DOHH2 (cell line): ENCODE measurements at regions not wholly inside any gene's neighbourhood (a gene's known extent, or its start where the extent isn't known, plus 50 kb on each side); places are given as distances from the start of the nearest gene placed in this dataset.

Experiments
- H3F3A ChIP-seq: fragments of 200-600 bp; sonication (generic), shearing (Covaris generic); 2 replicates; pipeline ENCODE4 v1.6.0; 2016; ENCODE audit warnings: antibody characterized with exemption, mild to moderate bottlenecking; ENCODE audit not compliant: control insufficient read depth, insufficient read depth
- H3K27ac ChIP-seq: fragments of 200-600 bp; sonication (generic); 2 replicates; pipeline ENCODE4 v1.5.1; 2014; ENCODE audit warnings: low read depth, mild to moderate bottlenecking, low read length, moderate library complexity
- H3K27me3 ChIP-seq: fragments of 200-600 bp; sonication (generic); 2 replicates; pipeline ENCODE4 v1.6.1; 2014; ENCODE audit warnings: mild to moderate bottlenecking, low read length, mixed read lengths; ENCODE audit not compliant: control insufficient read depth
- H3K36me3 ChIP-seq: fragments of 200-600 bp; sonication (generic); 2 replicates; pipeline ENCODE4 v1.6.1; 2014; ENCODE audit warnings: mild to moderate bottlenecking, low read length, moderate library complexity, mixed read lengths; ENCODE audit not compliant: control insufficient read depth
- H3K4me1 ChIP-seq: fragments of 200-600 bp; sonication (generic); 2 replicates; pipeline ENCODE4 v1.6.1; 2014; ENCODE audit warnings: mild to moderate bottlenecking, low read length, mixed read lengths; ENCODE audit not compliant: control insufficient read depth
- H3K4me2 ChIP-seq: fragments of 200-600 bp; sonication (generic); 2 replicates; pipeline ENCODE4 v1.6.0; 2014; ENCODE audit warnings: mild to moderate bottlenecking, low read length, moderate library complexity
- H3K4me3 ChIP-seq: fragments of 200-600 bp; sonication (generic); 2 replicates; pipeline ENCODE4 v1.5.1; 2014; ENCODE audit warnings: mild to moderate bottlenecking, low read length, mixed read lengths
- H3K79me2 ChIP-seq: fragments of 200-600 bp; sonication (generic); 2 replicates; pipeline ENCODE4 v1.6.1; 2014; ENCODE audit warnings: mild to moderate bottlenecking, low read length, mixed read lengths; ENCODE audit not compliant: control insufficient read depth
- H3K9me2 ChIP-seq: fragments of 200-600 bp; sonication (generic); replicated peaks from 2 replicates; pipeline ENCODE4 v1.6.1; 2014; ENCODE audit warnings: mild to moderate bottlenecking, low read length, mixed read lengths; ENCODE audit not compliant: control insufficient read depth
- H3K9me3 ChIP-seq: fragments of 200-600 bp; sonication (generic); 2 replicates; pipeline ENCODE4 v1.6.1; 2014; ENCODE audit warnings: antibody characterized with exemption, low read length, mixed read lengths; ENCODE audit not compliant: control insufficient read depth, insufficient read depth
- H4K20me1 ChIP-seq: fragments of 200-600 bp; sonication (generic); 2 replicates; pipeline ENCODE4 v1.6.0; 2014; ENCODE audit warnings: low read depth, mild to moderate bottlenecking, antibody characterized with exemption, low read length, moderate library complexity; ENCODE audit not compliant: control insufficient read depth, insufficient read depth
- EZH2phosphoT487 ChIP-seq: fragments of 200-600 bp; sonication (generic); IDR thresholded peaks from 2 replicates; pipeline ENCODE4 v1.6.1; 2017; ENCODE audit warnings: borderline replicate concordance, mild to moderate bottlenecking, antibody characterized with exemption, low read length, moderate library complexity, mixed read lengths
- TF ChIP-seq, protein P1 (sequence below): fragments of 200-600 bp; sonication (generic); IDR thresholded peaks from one replicate; pipeline ENCODE4 v1.5.1; 2014; ENCODE audit warnings: antibody characterized with exemption, mild to moderate bottlenecking, low read depth, low read length; ENCODE audit not compliant: poor library complexity, severe bottlenecking

DNA sequence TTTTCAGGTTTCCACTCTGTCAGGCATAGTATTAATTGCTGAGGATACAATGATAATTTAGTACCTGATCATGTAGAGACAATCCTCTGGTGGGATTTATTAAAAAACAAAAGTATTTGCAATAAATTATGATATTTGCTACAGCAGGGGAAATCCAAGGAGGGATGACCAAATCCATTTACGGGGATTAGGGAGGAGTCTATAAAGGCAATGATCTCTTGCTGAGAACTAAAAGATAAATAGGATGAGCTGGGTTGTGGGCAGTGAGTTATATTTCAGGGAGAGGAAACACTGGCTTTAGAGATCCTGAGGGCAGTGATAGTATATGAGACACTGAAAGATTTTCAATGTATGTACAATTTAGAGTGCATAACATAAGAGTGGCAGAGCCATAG lies 305.5 kb downstream of the GPR37 start:
- no peaks in the 10 kb centered on the region for H3K79me2 ChIP-seq
- H3K27me3 ChIP-seq, result no peaks in the 10 kb centered on the region
- H3K36me3 ChIP-seq, result no peaks in the 10 kb centered on the region
- no peak overlapping the region for H3K4me3 ChIP-seq
- no peaks in the 10 kb centered on the region for H3K9me2 ChIP-seq
- H3K4me1 ChIP-seq, result no peaks in the 10 kb centered on the region
- no peaks in the 10 kb centered on the region for H3F3A ChIP-seq
- no peak for TF ChIP-seq EZH2phosphoT487
- TF ChIP-seq, protein P1, sequence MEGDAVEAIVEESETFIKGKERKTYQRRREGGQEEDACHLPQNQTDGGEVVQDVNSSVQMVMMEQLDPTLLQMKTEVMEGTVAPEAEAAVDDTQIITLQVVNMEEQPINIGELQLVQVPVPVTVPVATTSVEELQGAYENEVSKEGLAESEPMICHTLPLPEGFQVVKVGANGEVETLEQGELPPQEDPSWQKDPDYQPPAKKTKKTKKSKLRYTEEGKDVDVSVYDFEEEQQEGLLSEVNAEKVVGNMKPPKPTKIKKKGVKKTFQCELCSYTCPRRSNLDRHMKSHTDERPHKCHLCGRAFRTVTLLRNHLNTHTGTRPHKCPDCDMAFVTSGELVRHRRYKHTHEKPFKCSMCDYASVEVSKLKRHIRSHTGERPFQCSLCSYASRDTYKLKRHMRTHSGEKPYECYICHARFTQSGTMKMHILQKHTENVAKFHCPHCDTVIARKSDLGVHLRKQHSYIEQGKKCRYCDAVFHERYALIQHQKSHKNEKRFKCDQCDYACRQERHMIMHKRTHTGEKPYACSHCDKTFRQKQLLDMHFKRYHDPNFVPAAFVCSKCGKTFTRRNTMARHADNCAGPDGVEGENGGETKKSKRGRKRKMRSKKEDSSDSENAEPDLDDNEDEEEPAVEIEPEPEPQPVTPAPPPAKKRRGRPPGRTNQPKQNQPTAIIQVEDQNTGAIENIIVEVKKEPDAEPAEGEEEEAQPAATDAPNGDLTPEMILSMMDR, result no peak
- no peak overlapping the region for H3K4me2 ChIP-seq
- no peaks in the 10 kb centered on the region for H3K9me3 ChIP-seq
- H3K27ac ChIP-seq, result no peak overlapping the region
- H4K20me1 ChIP-seq, result no peaks in the 10 kb centered on the region

DNA sequence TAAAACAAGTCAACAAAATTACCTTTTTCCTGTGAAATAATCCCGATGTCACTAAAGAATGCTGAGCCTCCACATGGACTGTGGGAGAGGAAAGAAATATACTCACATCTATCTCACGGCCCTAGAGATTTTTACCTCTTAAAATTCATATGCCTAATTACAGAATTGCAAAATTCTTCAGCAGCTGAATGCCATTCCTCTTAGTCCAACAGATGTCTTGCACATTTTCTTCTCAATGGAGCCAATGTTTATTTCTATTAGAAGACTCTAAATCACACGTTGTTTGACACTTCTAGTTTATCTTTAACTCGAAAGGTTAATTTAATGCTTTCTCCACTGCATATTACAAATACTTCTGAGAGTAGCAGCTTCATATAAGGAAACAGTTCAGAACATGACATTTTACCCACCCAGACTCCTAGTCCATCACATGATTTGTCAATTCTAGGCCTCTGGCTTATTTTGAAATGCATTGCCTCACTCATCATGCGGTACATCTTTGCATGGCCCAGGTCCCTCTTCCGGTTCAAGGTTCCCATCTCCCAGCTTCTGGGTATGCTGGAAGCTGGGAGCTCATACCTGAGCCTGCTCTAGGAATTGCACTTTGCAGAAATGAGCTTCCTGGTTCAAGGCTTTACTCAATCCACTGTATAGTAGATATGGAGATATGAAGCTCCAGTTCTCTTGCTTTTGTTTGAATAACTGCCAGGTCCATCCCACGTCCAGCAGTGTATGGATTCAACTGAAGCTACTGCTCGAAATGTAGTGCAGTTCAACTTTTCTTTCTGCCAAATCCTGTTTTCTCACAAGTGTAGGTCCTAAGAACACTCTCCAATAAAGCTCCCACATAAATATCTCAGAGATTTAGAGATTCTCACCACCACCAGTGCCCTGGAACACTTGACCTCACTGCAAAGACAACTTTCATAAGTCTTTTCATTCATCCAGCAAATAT lies 306.2 kb downstream of the GPR37 start:
- no peak for TF ChIP-seq EZH2phosphoT487
- TF ChIP-seq, protein P1, result no peak
- Histone ChIP-seq H3K27ac (no peak overlapping the region), H3K4me1 (no peaks in the 10 kb centered on the region), H4K20me1 (no peaks in the 10 kb centered on the region), H3K9me2 (no peaks in the 10 kb centered on the region), H3K27me3 (no peaks in the 10 kb centered on the region), H3K79me2 (no peaks in the 10 kb centered on the region), H3K36me3 (no peaks in the 10 kb centered on the region), H3K9me3 (no peaks in the 10 kb centered on the region), H3K4me2 (no peak overlapping the region), H3F3A (no peaks in the 10 kb centered on the region), H3K4me3 (no peak overlapping the region)

DNA sequence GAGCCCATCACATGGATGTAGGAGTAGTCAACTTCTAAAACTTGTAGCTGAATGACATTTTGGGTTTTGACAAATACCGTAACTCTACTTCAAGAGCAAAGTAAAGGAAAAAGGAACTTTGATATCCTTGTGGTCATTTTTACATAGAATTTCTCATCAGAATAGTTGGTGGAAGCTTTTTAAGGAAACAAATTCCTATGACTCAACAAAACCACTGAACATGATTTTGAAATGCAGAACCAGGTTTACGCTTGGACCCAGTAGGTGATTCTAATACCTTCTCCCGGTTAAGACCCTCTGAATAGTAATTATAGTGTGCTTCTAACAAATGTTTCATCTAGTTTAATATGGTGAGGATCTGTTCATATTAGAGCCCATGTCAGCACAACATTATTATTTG lies 307.8 kb downstream of the GPR37 start:
- Histone ChIP-seq H4K20me1 (no peaks in the 10 kb centered on the region), H3K4me1 (no peaks in the 10 kb centered on the region), H3K4me2 (no peak overlapping the region), H3K4me3 (no peak overlapping the region), H3K9me3 (no peaks in the 10 kb centered on the region), H3K27me3 (no peaks in the 10 kb centered on the region), H3K9me2 (no peaks in the 10 kb centered on the region), H3K27ac (no peak overlapping the region), H3K79me2 (no peaks in the 10 kb centered on the region), H3F3A (no peaks in the 10 kb centered on the region), H3K36me3 (no peaks in the 10 kb centered on the region)
- TF ChIP-seq EZH2phosphoT487, result no peak
- TF ChIP-seq, protein P1, result no peak
